HFFc6 (cell line): ENCODE measurements at regions not wholly inside any gene's neighbourhood (a gene's known extent, or its start where the extent isn't known, plus 50 kb on each side); places are given as distances from the start of the nearest gene placed in this dataset.

ENCODE experiments used
- DNase-seq: peaks from one replicate; pipeline ENCODE4 v3.0.0-alpha.2; 2018
- H3K27ac Mint-ChIP-seq: 2 replicates; pipeline ENCODE4 v1.8.0; 2020; ENCODE audit warnings: mild to moderate bottlenecking, mixed read lengths
- H3K27me3 Mint-ChIP-seq: 2 replicates; pipeline ENCODE4 v1.8.0; 2021; ENCODE audit warnings: mild to moderate bottlenecking, moderate library complexity, mixed read lengths; ENCODE audit not compliant: insufficient read depth
- H3K36me3 Mint-ChIP-seq: 2 replicates; pipeline ENCODE4 v1.8.0; 2021; ENCODE audit warnings: low read depth, mixed read lengths
- H3K4me1 Mint-ChIP-seq: 2 replicates; pipeline ENCODE4 v1.8.0; 2020; ENCODE audit warnings: low read depth, mixed read lengths
- H3K4me3 Mint-ChIP-seq: 2 replicates; pipeline ENCODE4 v1.8.0; 2020; ENCODE audit warnings: mild to moderate bottlenecking, moderate library complexity, mixed read lengths
- H3K9me3 Mint-ChIP-seq: 2 replicates; pipeline ENCODE4 v1.8.0; 2020; ENCODE audit warnings: mild to moderate bottlenecking, mixed read lengths
- TF ChIP-seq, protein P1 (sequence below): fragments of 200-600 bp; sonication (generic); IDR thresholded peaks from 2 replicates; pipeline ENCODE4 v1.5.0; 2021; ENCODE audit warnings: antibody characterized with exemption, mild to moderate bottlenecking

DNA sequence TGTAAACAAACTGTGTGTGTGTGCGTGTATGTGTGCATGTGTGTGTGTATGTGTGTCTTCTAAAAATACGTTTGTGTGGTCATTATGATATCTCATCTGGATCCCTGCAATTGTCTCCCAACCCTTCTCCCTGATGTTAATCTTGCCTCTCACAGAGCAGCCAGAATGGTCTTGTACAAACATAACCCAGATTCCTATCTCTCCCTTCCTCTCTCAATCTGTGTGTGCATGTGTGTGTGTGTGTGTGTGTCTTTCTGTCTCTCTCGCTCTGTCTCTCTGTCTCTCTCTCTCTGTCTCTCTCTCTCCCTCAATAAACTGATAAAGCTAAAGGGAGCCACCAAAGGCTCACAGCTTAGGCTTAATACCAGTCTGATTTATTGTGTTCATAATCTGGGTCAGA lies 210.8 kb downstream of the PAX3 start:
- DNase-seq: no peak
- peaks cover 2% of the 10 kb centered on the region; the same call in 1 of the 2 replicates for H3K27me3 Mint-ChIP-seq

DNA sequence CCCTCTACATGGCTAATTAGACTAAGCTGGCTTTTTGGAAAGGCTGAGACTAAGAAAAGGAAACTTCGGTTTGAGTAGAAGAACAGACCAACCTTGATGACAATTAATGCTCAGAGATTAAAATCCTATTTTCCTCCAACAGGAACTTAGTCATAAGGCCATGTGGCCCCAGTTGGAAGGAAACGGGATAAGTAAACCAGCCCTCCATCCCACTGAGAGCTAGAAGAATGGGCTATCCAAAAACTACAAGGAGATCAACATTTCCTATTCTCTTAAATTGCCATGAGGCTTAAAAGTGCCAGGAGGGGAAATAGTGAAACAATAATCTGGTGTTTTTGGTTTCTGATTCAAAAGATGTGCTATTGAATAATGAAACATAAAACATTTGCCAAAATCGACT lies 216.6 kb downstream of the PAX3 start:
- TF ChIP-seq, protein P1, sequence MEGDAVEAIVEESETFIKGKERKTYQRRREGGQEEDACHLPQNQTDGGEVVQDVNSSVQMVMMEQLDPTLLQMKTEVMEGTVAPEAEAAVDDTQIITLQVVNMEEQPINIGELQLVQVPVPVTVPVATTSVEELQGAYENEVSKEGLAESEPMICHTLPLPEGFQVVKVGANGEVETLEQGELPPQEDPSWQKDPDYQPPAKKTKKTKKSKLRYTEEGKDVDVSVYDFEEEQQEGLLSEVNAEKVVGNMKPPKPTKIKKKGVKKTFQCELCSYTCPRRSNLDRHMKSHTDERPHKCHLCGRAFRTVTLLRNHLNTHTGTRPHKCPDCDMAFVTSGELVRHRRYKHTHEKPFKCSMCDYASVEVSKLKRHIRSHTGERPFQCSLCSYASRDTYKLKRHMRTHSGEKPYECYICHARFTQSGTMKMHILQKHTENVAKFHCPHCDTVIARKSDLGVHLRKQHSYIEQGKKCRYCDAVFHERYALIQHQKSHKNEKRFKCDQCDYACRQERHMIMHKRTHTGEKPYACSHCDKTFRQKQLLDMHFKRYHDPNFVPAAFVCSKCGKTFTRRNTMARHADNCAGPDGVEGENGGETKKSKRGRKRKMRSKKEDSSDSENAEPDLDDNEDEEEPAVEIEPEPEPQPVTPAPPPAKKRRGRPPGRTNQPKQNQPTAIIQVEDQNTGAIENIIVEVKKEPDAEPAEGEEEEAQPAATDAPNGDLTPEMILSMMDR: no peak
- no peaks in the 10 kb centered on the region for H3K4me1 Mint-ChIP-seq
- no peak for DNase-seq
- 0 out of 2 replicates have a peak, but pooled peaks cover 4% of the 10 kb centered on the region for H3K36me3 Mint-ChIP-seq
- H3K27ac Mint-ChIP-seq: no peak overlapping the region
- H3K9me3 Mint-ChIP-seq: peaks cover 6% of the 10 kb centered on the region; the same call in 1 of the 2 replicates
- H3K4me3 Mint-ChIP-seq: no peak overlapping the region
- H3K27me3 Mint-ChIP-seq: peaks cover 6% of the 10 kb centered on the region; the same call in 1 of the 2 replicates

More for the DNA sequence above, 210.8 kb downstream of the PAX3 start:
- Mint-ChIP-seq H3K4me3 (no peak overlapping the region), H3K9me3 (peaks cover 11% of the 10 kb centered on the region; the same call in 1 of the 2 replicates), H3K4me1 (no peaks in the 10 kb centered on the region), H3K36me3 (0 out of 2 replicates have a peak, but pooled peaks cover 4% of the 10 kb centered on the region), H3K27ac (no peak overlapping the region)
- TF ChIP-seq, protein P1: no peak

DNA sequence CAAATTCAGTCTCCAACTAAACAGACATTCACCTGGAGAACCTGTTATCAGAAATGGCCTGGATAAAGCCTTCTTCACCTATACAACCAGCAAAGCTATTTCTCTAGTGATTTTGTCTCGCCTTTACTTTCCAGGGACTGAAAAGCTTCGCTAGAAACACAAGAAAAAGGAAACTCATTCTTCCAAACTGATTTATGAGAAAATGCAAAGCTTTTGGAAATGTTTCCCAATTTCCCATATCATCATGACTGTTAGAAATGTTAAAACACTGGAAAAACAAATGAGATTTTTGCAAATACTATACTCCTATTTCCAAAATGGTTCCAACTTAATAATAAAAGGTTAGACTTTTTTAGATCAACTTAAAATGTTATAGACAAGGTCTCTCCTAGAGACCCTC lies 218.7 kb downstream of the PAX3 start:
- peaks cover 4% of the 10 kb centered on the region; the same call in 1 of the 2 replicates for H3K9me3 Mint-ChIP-seq
- DNase-seq: no peak
- no peak overlapping the region for H3K4me3 Mint-ChIP-seq
- H3K4me1 Mint-ChIP-seq: no peaks in the 10 kb centered on the region
- 0 out of 2 replicates have a peak, but pooled peaks cover 1% of the 10 kb centered on the region for H3K36me3 Mint-ChIP-seq
- TF ChIP-seq, protein P1: no peak
- H3K27ac Mint-ChIP-seq: no peak overlapping the region
- H3K27me3 Mint-ChIP-seq: peaks cover 4% of the 10 kb centered on the region; the same call in 1 of the 2 replicates

DNA sequence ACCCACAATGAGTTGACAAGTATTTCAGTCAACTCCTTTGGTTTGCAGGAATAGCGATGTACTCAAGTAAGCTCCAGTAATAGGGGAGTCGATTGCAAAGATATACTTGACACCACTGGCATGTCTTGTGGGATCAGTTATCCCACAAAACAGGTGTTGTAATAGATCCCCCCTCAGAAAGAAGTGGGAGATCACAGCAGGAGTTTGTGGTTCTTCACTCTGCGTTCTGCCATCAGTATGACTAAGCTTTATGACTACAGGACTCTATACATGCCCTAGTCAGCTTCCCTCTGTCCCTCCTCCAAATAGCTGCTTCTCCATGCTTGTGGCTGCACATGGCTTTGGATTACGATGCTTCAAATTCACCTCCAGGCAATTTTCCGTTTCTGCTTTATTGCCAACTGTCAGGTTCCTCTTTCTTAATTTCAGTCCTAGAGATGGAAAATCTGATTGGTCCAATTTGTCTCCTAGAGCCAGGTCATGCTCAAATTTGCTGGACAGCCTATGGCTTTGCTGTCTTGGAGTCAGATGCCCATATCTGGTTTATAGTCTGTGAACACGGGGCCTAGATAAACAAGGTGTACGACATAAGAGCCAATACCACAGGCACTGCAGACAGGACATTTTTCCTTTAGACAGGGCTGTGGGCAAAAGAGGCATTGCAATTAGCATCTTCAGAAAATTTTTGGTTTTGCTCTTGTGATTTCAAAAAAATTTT lies 221.7 kb downstream of the PAX3 start:
- Mint-ChIP-seq H3K27ac (no peak overlapping the region), H3K4me3 (no peak overlapping the region), H3K4me1 (no peaks in the 10 kb centered on the region), H3K27me3 (0 out of 2 replicates have a peak, but pooled peaks cover 4% of the 10 kb centered on the region), H3K9me3 (no peaks in the 10 kb centered on the region), H3K36me3 (no peaks in the 10 kb centered on the region)
- no peak for DNase-seq
- TF ChIP-seq, protein P1: no peak

DNA sequence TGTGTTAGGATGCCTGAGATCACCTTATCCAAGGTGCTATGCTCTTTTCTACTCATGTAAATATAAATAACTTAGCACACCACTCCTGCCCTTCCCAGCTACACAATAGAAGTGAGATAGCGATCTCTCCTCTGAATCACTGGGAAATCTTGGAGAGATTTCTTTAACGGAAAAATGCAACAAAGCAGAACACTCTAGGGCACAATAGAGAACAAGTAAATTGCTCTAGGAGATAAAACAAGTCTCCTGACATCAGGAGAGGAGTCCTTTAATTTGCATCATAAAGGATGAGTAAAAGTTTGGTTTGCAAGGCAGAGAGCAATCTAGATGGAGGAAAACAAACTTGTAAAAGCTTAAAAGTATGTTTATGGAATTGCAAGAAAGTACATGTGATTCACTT lies 224.1 kb downstream of the PAX3 start:
- Mint-ChIP-seq H3K27ac (no peak overlapping the region), H3K4me3 (no peak overlapping the region)

More for the DNA sequence above, 224.1 kb downstream of the PAX3 start:
- DNase-seq: no peak
- H3K9me3 Mint-ChIP-seq: no peaks in the 10 kb centered on the region
- H3K36me3 Mint-ChIP-seq: no peaks in the 10 kb centered on the region
- no peaks in the 10 kb centered on the region for H3K4me1 Mint-ChIP-seq
- 0 out of 2 replicates have a peak, but pooled peaks cover 4% of the 10 kb centered on the region for H3K27me3 Mint-ChIP-seq
- TF ChIP-seq, protein P1: no peak
